ENCODE measurements at regions not wholly inside any gene's neighbourhood (a gene's known extent, or its start where the extent isn't known, plus 50 kb on each side); places are given as distances from the start of the nearest gene placed in this dataset.

DNA sequence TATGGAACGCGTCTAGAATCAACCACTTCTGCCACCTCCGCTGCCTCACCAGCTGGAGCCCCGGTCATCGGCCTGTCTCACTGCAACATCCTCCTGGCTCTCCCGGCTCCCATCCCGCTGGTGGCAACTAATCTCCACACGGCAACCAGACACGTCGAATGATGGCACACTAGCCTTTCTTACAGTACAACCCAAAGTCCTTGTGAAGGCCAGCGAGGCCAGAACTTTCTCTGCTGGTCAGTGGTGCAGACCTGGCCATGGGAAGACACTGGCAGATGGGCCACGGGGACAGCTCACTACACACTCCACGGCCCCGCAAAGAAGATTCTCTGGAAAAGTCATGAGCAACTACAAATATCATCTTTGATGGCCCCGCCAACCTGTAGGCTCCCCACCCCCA, 117.6 kb downstream of the RMI2 start:
- Mint-ChIP-seq H3K27ac (no peak overlapping the region), H3K9me3 (peaks cover 2% of the 10 kb centered on the region), H3K36me3 (no peaks in the 10 kb centered on the region)

DNA sequence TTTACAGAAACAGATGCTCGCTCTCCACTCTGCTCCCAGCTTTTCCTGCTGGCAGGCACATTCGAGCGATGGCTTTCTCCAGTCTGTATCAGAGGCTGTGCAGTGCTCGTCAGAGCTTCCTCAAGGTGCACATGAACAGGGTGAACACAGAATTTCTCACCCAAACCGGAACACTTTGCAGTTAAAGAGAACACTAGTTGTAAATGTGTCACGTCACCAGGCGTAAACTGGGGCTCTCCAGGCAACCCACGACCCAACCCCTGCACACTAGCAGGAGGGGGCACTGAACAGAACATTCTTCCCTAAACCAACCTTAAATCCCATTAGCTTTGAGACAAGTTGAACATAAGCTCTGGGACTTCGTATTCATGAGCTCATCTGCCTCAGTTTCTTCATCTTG, 119.0 kb downstream of the RMI2 start:
- no peak overlapping the region for H3K4me3 Mint-ChIP-seq
- TF ChIP-seq EZH2 (IDR thresholded peaks at IDR 0.05): no peak
- no peak for TF ChIP-seq EZH2phosphoT487 (IDR thresholded peaks at IDR 0.05)
- TF ChIP-seq, protein P1, sequence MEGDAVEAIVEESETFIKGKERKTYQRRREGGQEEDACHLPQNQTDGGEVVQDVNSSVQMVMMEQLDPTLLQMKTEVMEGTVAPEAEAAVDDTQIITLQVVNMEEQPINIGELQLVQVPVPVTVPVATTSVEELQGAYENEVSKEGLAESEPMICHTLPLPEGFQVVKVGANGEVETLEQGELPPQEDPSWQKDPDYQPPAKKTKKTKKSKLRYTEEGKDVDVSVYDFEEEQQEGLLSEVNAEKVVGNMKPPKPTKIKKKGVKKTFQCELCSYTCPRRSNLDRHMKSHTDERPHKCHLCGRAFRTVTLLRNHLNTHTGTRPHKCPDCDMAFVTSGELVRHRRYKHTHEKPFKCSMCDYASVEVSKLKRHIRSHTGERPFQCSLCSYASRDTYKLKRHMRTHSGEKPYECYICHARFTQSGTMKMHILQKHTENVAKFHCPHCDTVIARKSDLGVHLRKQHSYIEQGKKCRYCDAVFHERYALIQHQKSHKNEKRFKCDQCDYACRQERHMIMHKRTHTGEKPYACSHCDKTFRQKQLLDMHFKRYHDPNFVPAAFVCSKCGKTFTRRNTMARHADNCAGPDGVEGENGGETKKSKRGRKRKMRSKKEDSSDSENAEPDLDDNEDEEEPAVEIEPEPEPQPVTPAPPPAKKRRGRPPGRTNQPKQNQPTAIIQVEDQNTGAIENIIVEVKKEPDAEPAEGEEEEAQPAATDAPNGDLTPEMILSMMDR (IDR thresholded peaks at IDR 0.05): no peak
- H3K27me3 Mint-ChIP-seq (ENCODE audit: insufficient read depth, low read depth): peaks cover 5% of the 10 kb centered on the region
- Histone ChIP-seq H3K27ac (no peak overlapping the region), H2AFZ (replicated peaks) (no peak overlapping the region), H3K9ac (no peak overlapping the region), H3F3A (ENCODE audit: low read depth) (peaks cover 2% of the 10 kb centered on the region), H3K79me2 (ENCODE audit: low read depth) (no peaks in the 10 kb centered on the region), H3K9me3 (ENCODE audit: low read depth) (no peaks in the 10 kb centered on the region), H4K20me1 (ENCODE audit: low read depth) (no peaks in the 10 kb centered on the region), H3K4me1 (no peaks in the 10 kb centered on the region), H3K27me3 (no peaks in the 10 kb centered on the region), H3K4me3 (no peak overlapping the region), H3K36me3 (no peaks in the 10 kb centered on the region), H3K4me2 (no peak overlapping the region)
- DNase-seq (ENCODE audit: low spot score): no peak
- H3K4me1 Mint-ChIP-seq: peaks cover 5% of the 10 kb centered on the region
- no peak overlapping the region for H3K27ac Mint-ChIP-seq
- H3K9me3 Mint-ChIP-seq: peaks cover 2% of the 10 kb centered on the region
- H3K36me3 Mint-ChIP-seq: no peaks in the 10 kb centered on the region

More for the DNA sequence above, 117.6 kb downstream of the RMI2 start:
- no peaks in the 10 kb centered on the region for H3K27me3 ChIP-seq
- TF ChIP-seq EZH2phosphoT487 (IDR thresholded peaks at IDR 0.05) (no peak), EZH2 (IDR thresholded peaks at IDR 0.05) (no peak)
- TF ChIP-seq, protein P1 (IDR thresholded peaks at IDR 0.05): no peak
- no peaks in the 10 kb centered on the region for H3K9me3 ChIP-seq (ENCODE audit: low read depth)
- H3K36me3 ChIP-seq: no peaks in the 10 kb centered on the region
- DNase-seq (ENCODE audit: low spot score): no peak
- no peak overlapping the region for H3K4me2 ChIP-seq
- Mint-ChIP-seq H3K4me3 (no peak overlapping the region), H3K27me3 (ENCODE audit: insufficient read depth, low read depth) (peaks cover 5% of the 10 kb centered on the region), H3K4me1 (peaks cover 5% of the 10 kb centered on the region)
- H3F3A ChIP-seq (ENCODE audit: low read depth): peaks cover 2% of the 10 kb centered on the region
- H3K27ac ChIP-seq: no peak overlapping the region
- no peak overlapping the region for H3K4me3 ChIP-seq
- no peak overlapping the region for H2AFZ ChIP-seq (replicated peaks)
- no peak overlapping the region for H3K9ac ChIP-seq
- no peaks in the 10 kb centered on the region for H3K79me2 ChIP-seq (ENCODE audit: low read depth)
- H4K20me1 ChIP-seq (ENCODE audit: low read depth): no peaks in the 10 kb centered on the region
- no peaks in the 10 kb centered on the region for H3K4me1 ChIP-seq

DNA sequence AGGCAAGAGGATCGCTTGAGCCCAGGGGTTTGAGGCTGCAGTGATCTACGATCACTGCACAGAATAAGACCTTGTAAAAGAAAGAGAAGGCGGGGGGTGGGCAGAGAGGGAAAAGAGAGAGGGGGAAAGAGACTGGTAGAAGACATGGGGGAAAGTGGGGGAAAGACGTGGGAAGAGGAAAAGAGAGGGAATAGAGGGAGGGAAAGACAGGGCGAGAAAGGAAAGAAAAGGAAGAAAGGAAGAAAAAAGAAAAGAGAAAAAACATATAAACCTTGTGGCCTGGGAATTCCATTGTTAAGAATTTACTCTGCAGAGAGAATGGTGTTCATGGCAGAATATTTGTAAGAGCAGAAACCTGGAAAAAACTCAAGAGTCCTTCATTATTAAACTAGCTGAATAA, 120.4 kb downstream of the RMI2 start:
- Histone ChIP-seq H3K27me3 (no peaks in the 10 kb centered on the region), H3K4me2 (no peak overlapping the region), H3K27ac (no peak overlapping the region), H3K4me3 (no peak overlapping the region), H3K9ac (no peak overlapping the region), H3K9me3 (ENCODE audit: low read depth) (no peaks in the 10 kb centered on the region), H4K20me1 (ENCODE audit: low read depth) (no peaks in the 10 kb centered on the region), H3K79me2 (ENCODE audit: low read depth) (no peaks in the 10 kb centered on the region), H2AFZ (replicated peaks) (no peak overlapping the region), H3K4me1 (no peaks in the 10 kb centered on the region), H3K36me3 (no peaks in the 10 kb centered on the region), H3F3A (ENCODE audit: low read depth) (peaks cover 2% of the 10 kb centered on the region)
- TF ChIP-seq EZH2phosphoT487 (IDR thresholded peaks at IDR 0.05) (no peak), EZH2 (IDR thresholded peaks at IDR 0.05) (no peak)
- TF ChIP-seq, protein P1 (IDR thresholded peaks at IDR 0.05): no peak
- no peak overlapping the region for H3K27ac Mint-ChIP-seq
- H3K4me3 Mint-ChIP-seq: no peak overlapping the region
- H3K4me1 Mint-ChIP-seq: peaks cover 5% of the 10 kb centered on the region
- H3K36me3 Mint-ChIP-seq: no peaks in the 10 kb centered on the region
- DNase-seq (ENCODE audit: low spot score): no peak
- H3K9me3 Mint-ChIP-seq: peaks cover 2% of the 10 kb centered on the region
- H3K27me3 Mint-ChIP-seq (ENCODE audit: insufficient read depth, low read depth): peaks cover 5% of the 10 kb centered on the region
